ENCODE measurements at regions not wholly inside any gene's neighbourhood (a gene's known extent, or its start where the extent isn't known, plus 50 kb on each side); places are given as distances from the start of the nearest gene placed in this dataset.

- TF ChIP-seq CTCF (conservative IDR thresholded peaks at IDR 0.05): no peak
- Mint-ChIP-seq H3K27me3 (ENCODE audit: low read depth) (no peaks in the 10 kb centered on the region), H3K36me3 (ENCODE audit: low read depth) (no peaks in the 10 kb centered on the region), H3K4me3 (no peak overlapping the region), H3K27ac (ENCODE audit: unreplicated experiment) (no peak overlapping the region), H3K9me3 (peaks cover 2% of the 10 kb centered on the region), H3K4me1 (peaks cover 14% of the 10 kb centered on the region)
- DNase-seq (ENCODE audit: low read depth, low spot score): no peak
These were observed 54.4 kb upstream of the CWC22 start for GRCh38 chr2:180061546-180061945.

DNA sequence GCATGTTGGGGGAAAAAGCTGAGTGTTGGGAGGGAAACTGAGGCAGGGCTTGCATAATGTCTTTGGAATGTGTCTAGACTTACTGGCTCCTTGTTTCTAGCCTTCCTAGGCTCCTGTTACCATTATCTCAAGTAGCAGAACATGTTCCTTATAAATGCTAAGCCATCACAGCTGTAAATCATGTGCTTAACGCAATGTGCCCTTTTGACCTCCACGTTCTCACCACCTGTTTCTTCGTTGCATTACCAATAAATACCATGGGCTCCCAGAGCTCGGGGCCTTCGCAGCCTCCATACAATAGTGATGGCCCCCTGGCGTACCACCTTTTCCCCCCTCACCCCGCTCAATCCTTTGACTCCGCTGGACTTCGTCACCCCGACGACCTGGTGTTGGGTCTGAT lies 54.0 kb upstream of the CWC22 start:
- Mint-ChIP-seq H3K27me3 (ENCODE audit: low read depth) (no peaks in the 10 kb centered on the region), H3K27ac (ENCODE audit: unreplicated experiment) (no peak overlapping the region), H3K4me3 (no peak overlapping the region), H3K9me3 (peaks cover 2% of the 10 kb centered on the region), H3K36me3 (ENCODE audit: low read depth) (no peaks in the 10 kb centered on the region), H3K4me1 (peaks cover 17% of the 10 kb centered on the region)
- no peak for DNase-seq (ENCODE audit: low read depth, low spot score)
- TF ChIP-seq CTCF (conservative IDR thresholded peaks at IDR 0.05): no peak

DNA sequence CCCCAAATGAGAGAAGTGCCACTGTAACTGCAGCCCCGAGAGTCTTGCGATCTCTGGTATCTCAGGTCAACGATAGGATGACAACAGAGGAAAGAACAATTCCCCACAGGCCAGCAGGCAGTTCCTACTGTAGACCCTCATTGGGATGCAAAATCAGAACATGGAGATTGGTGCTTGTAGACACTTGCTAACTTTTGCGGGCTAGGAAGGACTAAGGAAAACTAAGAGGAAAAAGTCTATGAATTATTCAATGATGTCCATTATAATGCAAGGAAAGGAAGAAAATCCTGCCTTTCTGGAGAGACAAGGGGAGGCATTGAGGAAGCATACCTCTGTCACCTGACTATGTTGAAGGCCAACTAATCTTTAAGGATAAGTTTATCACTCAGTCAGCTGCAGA lies 51.9 kb upstream of the CWC22 start:
- no peak for DNase-seq (ENCODE audit: low read depth, low spot score)
- no peak for TF ChIP-seq CTCF (conservative IDR thresholded peaks at IDR 0.05)
- Mint-ChIP-seq H3K27ac (ENCODE audit: unreplicated experiment) (no peak overlapping the region), H3K9me3 (peaks cover 10% of the 10 kb centered on the region), H3K4me3 (no peak overlapping the region), H3K27me3 (ENCODE audit: low read depth) (no peaks in the 10 kb centered on the region), H3K4me1 (peaks cover 18% of the 10 kb centered on the region), H3K36me3 (ENCODE audit: low read depth) (no peaks in the 10 kb centered on the region)

GRCh38 chr2:180057706-180058412 lies 50.8 kb upstream of the CWC22 start:
- H3K36me3 Mint-ChIP-seq (ENCODE audit: low read depth): peaks cover 3% of the 10 kb centered on the region
- peaks cover 13% of the 10 kb centered on the region for H3K4me1 Mint-ChIP-seq
- no peak for DNase-seq (ENCODE audit: low read depth, low spot score)
- no peak overlapping the region for H3K4me3 Mint-ChIP-seq
- no peak for TF ChIP-seq CTCF (conservative IDR thresholded peaks at IDR 0.05)
- no peak overlapping the region for H3K27ac Mint-ChIP-seq (ENCODE audit: unreplicated experiment)
- H3K27me3 Mint-ChIP-seq (ENCODE audit: low read depth): no peaks in the 10 kb centered on the region
- peaks cover 10% of the 10 kb centered on the region for H3K9me3 Mint-ChIP-seq
